Glomerular visceral epithelial cell (primary cell): ENCODE measurements at regions not wholly inside any gene's neighbourhood (a gene's known extent, or its start where the extent isn't known, plus 50 kb on each side); places are given as distances from the start of the nearest gene placed in this dataset.
A peak's percentile ranks its signal among the peaks of the same experiment; 100 is the strongest.
"Not testable (repeated sequence)": the region's sequence is repeated elsewhere in the genome, so short reads cannot be mapped to it uniquely, and the experiment has no call there.

Source experiments
- DNase-seq: peaks from one replicate; pipeline ENCODE4 v3.0.0-alpha.2; 2016; ENCODE audit errors: extremely low spot score

GRCh38 chr1:177891809-177892208 is 78.0 kb downstream of the SEC16B start:
- no peak for DNase-seq

DNA sequence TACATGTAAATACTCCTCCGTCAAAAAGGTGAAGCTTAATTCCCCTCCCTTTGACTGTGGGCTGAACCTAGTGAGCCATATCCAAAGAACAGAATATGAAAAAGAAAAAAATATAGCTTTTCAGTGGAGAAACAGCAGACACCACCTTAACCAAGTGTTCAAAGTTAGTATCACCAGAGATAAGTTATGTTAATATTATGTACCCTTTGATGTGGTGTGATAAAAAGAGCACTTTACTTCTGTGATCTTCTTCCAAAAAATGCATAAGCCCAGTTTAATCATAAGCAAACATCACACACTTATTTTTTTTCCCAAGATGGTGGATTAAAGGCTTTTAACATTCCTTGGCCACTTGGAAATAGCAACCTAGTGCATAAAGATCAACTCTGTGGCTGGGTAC is 79.4 kb downstream of the SEC16B start:
- no peak for DNase-seq

GRCh38 chr1:177884479-177885021 is 85.3 kb downstream of the SEC16B start:
- DNase-seq, result no peak

GRCh38 chr1:177883581-177883980 is 86.3 kb downstream of the SEC16B start:
- DNase-seq, result no peak

GRCh38 chr1:177880339-177880891 is 89.4 kb downstream of the SEC16B start:
- DNase-seq, result no peak

DNA sequence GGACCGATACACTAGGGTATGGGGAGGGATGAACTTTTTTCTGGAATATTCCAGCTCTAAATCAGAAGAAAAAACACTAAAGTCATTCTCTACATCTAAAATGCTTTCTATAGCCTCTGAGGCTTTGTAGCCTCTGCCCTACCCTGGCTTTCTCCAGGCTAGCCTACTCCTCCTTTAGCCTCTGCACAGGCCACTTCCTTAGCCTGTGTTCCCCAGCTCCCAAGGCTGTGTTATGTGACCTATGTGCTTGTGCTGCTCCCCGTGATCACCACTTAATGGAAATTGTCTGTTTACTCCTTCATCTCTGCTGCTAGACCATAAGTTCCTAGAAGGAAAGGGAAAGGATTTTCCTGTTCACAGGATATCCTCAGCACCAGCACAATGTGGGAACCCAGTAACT is 92.8 kb downstream of the SEC16B start:
- DNase-seq, result no peak

- peak; percentile 12 for DNase-seq
Measured at GRCh38 chr1:177873238-177873637, 96.6 kb downstream of the SEC16B start.

DNA sequence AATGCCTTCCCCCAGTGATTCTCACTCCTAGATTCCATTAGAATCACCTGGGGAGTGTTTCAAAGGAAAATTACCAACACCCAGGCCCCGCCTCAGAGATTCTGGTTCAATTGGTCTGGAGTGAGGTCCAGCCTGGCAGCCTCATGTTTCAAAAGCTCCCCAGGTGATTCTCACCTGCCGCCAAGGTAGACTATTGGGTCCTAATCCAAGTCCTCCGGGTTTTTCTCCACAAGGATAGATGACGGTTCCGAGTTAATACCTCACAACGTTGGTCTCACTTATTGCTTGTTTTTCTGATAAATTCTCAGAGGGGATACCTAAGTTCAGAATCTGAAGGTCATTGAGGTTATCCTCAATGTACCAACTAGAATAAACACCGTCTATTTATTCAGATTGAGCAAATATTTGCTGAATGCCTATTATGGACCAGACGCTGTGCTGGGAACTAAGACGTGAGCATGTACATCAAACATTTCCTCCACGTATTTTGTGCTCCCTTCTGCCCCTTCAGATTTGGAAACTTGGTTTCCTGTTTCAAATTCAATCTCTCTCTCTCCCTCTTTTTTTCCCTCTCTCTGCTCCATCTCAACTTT is 97.5 kb downstream of the SEC16B start:
- no peak for DNase-seq

DNA sequence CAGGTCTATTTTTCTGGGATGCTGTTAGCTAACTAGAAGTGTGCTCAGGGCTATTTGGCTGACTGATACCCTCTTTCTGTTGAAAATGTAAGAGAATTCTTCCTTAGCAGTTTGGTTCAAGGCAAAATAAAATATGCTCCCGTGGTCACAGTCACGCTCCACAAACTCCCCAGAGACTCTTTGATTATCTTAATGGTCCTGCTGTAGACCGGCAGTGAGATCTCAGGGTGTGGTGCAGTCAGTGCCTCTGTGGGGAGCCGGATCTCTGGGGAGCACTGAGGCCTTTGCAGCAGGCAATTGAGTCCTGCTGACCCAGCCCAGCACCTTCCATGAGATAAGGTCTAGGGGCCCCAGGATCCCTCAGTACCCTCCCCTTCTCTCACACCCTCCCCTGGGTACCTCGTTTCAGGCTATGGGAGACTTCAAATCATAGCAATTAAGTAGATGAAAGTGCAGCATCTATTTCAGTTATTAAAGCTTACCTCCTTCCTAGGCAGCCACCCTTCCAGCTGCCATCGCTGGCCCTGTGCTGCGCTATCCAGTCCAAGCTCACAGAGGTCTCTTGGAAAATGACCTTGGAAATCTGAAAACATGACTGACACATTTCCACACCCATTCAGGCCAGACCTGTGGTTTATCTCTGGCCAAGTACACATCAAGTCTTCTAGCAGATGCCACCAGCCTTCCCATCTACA is 98.1 kb downstream of the SEC16B start:
- DNase-seq, result no peak

GRCh38 chr1:177869586-177869985 is 100.3 kb downstream of the SEC16B start:
- DNase-seq, result no peak

DNA sequence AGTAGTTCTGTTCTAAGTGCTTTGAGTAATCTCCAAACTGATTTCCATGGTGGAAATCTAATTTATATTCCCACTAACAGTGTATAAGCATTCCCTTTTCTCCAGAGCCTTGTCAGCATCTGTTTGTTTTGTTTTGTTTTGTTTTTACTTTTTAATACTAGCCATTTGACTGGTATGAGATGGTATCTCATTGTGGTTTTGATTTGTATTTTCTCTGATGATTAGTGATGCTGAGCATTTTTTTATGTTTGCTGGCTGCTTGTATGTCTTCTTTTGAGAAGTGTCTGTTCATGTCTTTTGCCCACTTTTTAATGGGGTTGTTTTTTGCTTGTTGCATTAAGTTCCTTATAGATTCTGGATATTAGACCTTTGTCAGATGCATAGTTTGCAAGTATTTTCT is 100.8 kb downstream of the SEC16B start:
- DNase-seq, result not testable (repeated sequence)

GRCh38 chr1:177865807-177866206 is 104.1 kb downstream of the SEC16B start:
- no peak for DNase-seq

GRCh38 chr1:177864538-177865305 is 105.1 kb downstream of the SEC16B start:
- DNase-seq, result no peak

DNA sequence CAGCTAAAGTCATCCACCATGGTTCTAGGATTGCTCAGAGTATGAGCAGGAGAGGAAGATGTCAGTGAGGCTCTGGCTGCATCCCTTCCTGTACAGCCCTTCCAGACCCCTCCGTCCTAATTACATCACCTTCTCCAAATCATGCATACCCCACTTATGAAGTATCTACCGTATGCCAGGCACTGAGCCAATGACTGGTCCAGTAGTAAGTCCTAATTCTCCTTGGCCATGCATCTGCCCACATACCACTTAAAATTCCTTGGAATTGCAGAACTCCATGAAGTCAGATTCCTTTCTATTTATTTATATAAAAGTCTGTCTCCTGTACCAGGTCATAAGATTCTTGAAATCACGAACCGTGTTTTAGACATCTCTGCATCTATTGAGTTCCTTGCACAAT is 106.1 kb downstream of the SEC16B start:
- no peak for DNase-seq

GRCh38 chr1:177862916-177863315 is 106.9 kb downstream of the SEC16B start:
- no peak for DNase-seq

DNA sequence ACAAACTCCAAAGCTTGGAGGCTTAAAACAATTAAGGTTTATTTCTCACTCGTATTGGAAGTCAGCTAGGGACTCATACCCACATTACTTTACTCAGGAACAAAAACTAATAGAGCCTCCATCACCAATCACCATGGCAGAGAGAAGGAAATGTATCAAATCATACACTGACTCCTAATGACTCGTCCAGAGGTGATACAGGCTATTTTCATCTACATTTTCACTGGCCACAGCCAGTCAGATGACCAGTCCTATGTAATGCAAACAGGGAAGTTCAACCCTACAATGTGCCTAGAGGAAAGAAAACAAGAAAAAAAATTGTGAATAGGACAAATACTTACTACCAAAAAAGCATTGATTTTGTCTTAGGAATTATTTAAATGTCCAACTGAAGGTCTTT is 110.3 kb downstream of the SEC16B start:
- no peak for DNase-seq

- no peak for DNase-seq
Measured at GRCh38 chr1:177858332-177858821, 111.5 kb downstream of the SEC16B start.

GRCh38 chr1:177857285-177857684 is 112.6 kb downstream of the SEC16B start:
- DNase-seq, result no peak

DNA sequence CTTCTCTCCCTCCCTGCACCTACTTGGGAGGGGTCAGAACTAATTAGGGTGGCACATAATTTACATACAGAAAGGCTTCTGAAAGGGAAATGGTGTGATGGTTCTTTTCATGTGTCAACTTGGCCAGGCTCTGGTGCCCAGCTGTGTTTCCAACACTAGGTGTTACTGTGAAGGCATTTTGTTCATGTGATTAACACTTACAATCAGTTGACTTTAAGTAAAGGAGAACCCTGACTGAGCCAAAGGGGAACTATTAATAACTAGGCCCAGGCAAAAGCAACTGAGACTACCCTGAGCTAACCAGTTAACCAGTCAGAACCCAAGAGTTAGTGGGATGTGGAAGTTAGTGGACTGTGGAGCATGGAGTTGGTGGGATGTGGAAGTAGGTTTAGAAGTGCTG is 114.9 kb downstream of the SEC16B start:
- DNase-seq, result no peak

DNA sequence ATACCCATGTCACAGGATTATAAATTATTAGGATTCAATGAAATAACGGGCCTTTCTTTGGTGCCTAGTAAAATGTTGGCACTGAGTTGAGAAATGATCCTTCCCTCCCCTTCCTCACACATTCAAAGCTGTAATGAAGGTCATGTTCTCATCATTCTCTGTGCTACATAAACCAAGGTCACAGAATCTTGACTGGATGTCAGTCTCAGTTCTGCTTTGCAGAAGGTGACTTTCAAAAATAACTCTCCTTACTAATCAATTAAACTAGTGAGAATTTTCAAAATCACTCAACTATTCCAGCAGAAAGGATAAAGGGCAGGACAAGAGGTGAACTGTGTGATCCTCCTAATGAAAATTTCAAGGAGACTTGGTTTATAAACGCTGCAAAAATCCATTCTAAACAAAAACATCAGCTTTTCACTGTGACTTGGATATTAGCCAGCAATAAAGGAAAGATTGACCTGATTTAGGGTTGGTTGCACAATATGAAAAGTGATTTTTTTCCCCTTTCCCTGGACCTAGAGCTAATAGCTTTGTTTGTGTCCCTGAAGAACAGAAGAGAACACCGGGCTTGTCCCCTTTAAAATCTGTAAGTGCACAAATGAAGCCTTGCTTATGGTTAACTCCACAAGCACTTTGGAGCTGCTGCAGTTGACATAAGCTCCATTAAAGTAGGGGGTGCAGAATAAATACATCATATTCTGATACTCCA is 120.1 kb downstream of the SEC16B start:
- DNase-seq, result no peak

GRCh38 chr1:177849130-177849529 is 120.7 kb downstream of the SEC16B start:
- DNase-seq, result no peak

DNA sequence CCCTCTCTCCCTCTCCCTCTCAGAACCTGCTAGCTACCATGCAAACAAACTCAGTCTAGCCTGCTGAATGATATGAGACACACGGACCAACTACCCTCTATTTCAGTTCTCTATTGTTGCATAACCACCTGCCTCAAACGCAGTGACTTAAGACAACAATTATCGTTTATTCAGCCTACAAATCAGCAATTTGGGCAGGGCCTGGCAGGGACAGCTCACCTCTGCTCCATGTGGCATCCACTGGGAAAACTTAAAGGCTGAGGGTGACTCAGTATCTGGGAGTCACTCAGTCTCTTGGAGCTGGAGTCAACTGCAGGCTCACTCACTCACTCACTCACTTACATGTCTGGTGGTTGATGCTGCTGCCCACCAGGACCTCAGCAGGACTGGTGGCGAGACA is 121.3 kb downstream of the SEC16B start:
- DNase-seq, result no peak
